ENCODE measurements at regions not wholly inside any gene's neighbourhood (a gene's known extent, or its start where the extent isn't known, plus 50 kb on each side); places are given as distances from the start of the nearest gene placed in this dataset.
A peak's percentile ranks its signal among the peaks of the same experiment; 100 is the strongest.
"Not testable (repeated sequence)": the region's sequence is repeated elsewhere in the genome, so short reads cannot be mapped to it uniquely, and the experiment has no call there.

DNA sequence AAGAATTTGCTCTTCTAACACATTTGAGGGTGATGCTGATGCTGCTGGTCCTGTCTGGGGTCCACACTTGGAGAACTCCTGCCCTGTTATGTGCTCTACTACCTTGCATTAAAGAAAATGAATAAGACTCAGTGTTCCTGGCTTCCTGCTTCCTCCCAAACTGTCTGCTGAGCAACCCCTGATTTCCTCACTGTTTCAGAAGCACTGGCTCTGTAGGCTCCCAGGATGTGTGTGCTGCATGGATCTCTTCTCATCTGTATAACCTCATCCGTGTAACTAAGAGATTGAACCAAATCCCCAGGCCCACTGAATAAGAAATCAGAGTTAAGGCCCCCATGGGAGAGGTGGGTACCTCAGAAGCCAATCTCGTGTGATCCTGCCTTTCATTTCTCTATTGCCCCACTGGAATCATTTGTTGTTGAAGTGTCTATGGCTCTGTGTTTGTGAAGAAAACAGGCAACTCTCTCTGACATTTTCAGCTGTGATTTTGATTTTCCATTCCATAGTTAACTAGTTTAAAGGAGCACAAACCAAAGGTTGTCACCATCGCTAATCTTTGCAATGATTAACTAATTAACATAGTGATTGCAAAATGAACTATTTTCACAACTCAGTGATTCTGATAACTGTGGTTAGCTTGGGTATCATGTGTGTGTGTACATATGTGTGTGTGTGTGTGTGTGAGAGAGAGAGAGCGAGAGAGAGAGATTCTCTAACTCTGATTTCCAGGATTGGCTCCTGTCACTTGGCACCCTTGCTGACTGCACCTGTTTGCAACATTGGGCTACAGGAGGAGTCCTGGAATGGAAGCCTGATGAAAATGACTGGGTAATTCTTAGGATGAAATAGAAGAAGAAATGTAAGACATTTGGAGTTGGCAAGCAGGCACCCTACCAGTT lies 196.2 kb downstream of the SLC38A4 start:
- no peak overlapping the region for H3K4me3 Mint-ChIP-seq
- H3K27ac Mint-ChIP-seq = no peak overlapping the region
- ATAC-seq (replicated peaks) = no peak

DNA sequence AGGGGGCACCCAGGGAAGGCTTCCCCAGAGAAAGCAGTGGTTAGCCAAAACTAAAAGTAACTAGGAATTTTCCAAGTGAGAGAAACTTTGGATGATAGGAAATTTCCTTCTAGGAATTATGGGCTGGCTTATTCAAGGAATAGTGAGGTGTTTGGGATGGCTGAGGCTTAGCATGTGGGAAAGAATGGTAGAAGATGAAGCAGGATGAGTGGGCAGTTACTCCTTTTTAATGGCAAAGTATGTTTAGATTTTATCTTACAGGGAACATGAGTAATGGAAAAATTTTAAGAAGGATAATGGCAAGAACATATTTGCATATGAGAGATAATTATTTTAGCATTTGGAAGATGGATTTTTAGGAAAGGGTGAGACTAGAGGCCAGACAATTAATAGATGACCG lies 197.6 kb downstream of the SLC38A4 start:
- Mint-ChIP-seq H3K27me3 (no peaks in the 10 kb centered on the region), H3K4me1 (ENCODE audit: low read depth in 2 of 2) (peaks cover 5 to 17% of the 10 kb centered on the region in 2 donors), H3K27ac (no peak overlapping the region), H3K4me3 (no peak overlapping the region), H3K36me3 (ENCODE audit: insufficient read depth) (no peaks in the 10 kb centered on the region), H3K9me3 (no peaks in the 10 kb centered on the region)
- ATAC-seq (replicated peaks) (no peak), DNase-seq (no peak)

More for the DNA sequence above, 196.2 kb downstream of the SLC38A4 start:
- H3K9me3 Mint-ChIP-seq = no peaks in the 10 kb centered on the region
- DNase-seq = no peak
- peaks cover 5 to 17% of the 10 kb centered on the region in 2 donors for H3K4me1 Mint-ChIP-seq (ENCODE audit: low read depth in 2 of 2)
- H3K27me3 Mint-ChIP-seq = no peaks in the 10 kb centered on the region
- H3K36me3 Mint-ChIP-seq (ENCODE audit: insufficient read depth) = no peaks in the 10 kb centered on the region

DNA sequence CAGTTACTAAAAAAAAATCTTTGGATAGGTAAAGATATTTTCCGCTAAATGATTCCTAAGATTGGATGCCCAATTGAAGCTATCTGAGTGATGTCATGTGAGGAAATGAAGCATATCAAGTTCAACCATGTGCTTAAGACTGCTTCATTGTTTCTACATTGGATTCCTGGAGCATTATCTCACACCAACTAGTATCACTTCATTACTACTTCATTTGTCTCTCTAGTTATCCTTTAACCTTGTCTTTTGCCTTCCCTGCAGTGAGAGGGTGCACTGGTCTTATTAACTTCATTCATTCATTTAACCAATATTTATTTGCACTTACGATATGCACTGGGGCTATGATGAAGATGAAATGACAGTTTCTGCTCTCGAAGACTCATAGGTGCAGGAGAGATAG lies 198.1 kb downstream of the SLC38A4 start:
- no peak for ATAC-seq (replicated peaks)
- peaks cover 5 to 17% of the 10 kb centered on the region in 2 donors for H3K4me1 Mint-ChIP-seq (ENCODE audit: low read depth in 2 of 2)

DNA sequence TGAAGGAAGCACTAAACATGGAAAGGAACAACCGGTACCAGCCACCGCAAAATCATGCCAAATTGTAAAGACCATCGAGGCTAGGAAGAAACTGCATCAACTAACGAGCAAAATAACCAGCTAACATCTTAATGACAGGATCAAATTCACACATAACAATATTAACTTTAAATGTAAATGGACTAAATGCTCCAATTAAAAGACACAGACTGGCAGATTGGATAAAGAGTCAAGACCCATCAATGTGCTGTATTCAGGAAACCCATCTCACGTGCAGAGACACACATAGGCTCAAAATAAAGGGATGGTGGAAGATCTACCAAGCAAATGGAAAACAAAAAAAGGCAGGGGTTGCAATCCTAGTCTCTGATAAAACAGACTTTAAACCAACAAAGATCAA lies 206.3 kb downstream of the SLC38A4 start:
- not testable (repeated sequence) for H3K4me3 Mint-ChIP-seq; H3K27me3 Mint-ChIP-seq; H3K4me1 Mint-ChIP-seq (ENCODE audit: low read depth in 2 of 2); H3K27ac Mint-ChIP-seq; H3K36me3 Mint-ChIP-seq (ENCODE audit: insufficient read depth); ATAC-seq (replicated peaks); DNase-seq
- H3K9me3 Mint-ChIP-seq = peaks cover 8 to 11% of the 10 kb centered on the region in 2 donors

More for the DNA sequence above, 198.1 kb downstream of the SLC38A4 start:
- DNase-seq = no peak
- Mint-ChIP-seq H3K27ac (no peak overlapping the region), H3K27me3 (no peaks in the 10 kb centered on the region), H3K9me3 (no peaks in the 10 kb centered on the region), H3K36me3 (ENCODE audit: insufficient read depth) (no peaks in the 10 kb centered on the region), H3K4me3 (no peak overlapping the region)

DNA sequence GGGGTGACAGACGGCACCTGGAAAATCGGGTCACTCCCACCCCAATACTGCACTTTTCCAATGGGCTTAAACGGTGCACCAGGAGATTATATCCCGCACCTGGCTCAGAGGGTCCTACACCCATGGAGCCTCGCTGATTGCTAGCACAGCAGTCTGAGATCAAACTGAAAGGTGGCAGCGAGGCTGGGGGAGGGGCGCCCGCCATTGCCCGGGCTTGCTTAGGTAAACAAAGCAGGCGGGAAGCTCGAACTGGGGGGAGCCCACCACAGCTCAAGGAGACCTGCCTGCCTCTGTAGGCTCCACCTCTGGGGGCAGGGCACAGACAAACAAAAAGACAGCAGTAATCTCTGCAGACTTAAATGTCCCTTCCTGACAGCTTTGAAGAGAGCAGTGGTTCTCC lies 208.1 kb downstream of the SLC38A4 start:
- DNase-seq; H3K27me3 Mint-ChIP-seq; H3K27ac Mint-ChIP-seq; ATAC-seq (replicated peaks); H3K4me3 Mint-ChIP-seq; H3K4me1 Mint-ChIP-seq (ENCODE audit: low read depth in 2 of 2); H3K36me3 Mint-ChIP-seq (ENCODE audit: insufficient read depth): not testable (repeated sequence)
- peaks cover 11 to 14% of the 10 kb centered on the region in 2 donors for H3K9me3 Mint-ChIP-seq

DNA sequence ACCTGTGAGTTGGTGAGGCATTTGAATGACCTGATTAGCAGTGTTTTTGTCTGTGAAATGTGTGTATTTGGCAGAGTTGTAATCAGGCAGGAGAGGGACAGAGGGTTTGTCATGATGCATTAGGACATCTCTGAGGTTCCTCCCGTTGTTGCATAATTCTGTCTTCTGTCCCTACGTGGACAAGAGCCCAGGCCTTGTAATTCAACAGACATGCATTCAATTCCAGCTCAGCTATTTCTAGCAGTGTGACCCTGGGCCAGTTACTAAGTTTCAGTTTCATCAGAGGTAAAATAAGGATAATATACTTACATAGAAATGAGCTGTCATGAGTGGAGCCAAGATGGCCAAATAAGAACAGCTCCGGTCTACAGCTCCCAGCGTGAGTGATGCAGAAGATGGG lies 208.6 kb downstream of the SLC38A4 start:
- peaks cover 6 to 12% of the 10 kb centered on the region in 2 donors for H3K4me1 Mint-ChIP-seq (ENCODE audit: low read depth in 2 of 2)
- H3K27ac Mint-ChIP-seq = no peak overlapping the region
- H3K4me3 Mint-ChIP-seq = no peak overlapping the region
- no peaks in the 10 kb centered on the region for H3K27me3 Mint-ChIP-seq
- ATAC-seq (replicated peaks) = no peak
- DNase-seq = no peak
- H3K9me3 Mint-ChIP-seq = peaks cover 11 to 16% of the 10 kb centered on the region in 2 donors
- no peaks in the 10 kb centered on the region for H3K36me3 Mint-ChIP-seq (ENCODE audit: insufficient read depth)

DNA sequence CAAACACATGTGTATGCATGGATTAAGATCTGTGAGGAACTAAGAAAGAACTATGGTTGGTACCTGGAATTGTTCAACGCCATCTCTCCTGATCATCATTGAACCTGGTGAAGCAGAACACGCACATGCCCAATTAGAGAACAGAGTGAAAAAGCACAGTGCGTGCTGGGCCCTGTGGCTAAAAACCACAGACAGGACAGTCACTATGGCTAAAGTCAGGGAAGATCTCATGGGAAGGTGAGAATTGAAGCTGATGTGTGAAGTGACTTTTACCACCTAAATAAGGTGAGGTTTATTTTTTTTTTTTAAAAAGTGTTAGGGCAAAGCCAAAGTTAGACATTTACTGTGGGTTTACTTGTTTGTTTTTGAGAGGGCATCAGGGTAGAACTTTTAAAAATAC lies 215.0 kb downstream of the SLC38A4 start:
- no peak for ATAC-seq (replicated peaks)
- peak overlapping the region; percentile 46 to 76 for H3K27ac Mint-ChIP-seq
- no peaks in the 10 kb centered on the region for H3K36me3 Mint-ChIP-seq (ENCODE audit: insufficient read depth)
- peaks cover 3 to 8% of the 10 kb centered on the region in 2 donors for H3K9me3 Mint-ChIP-seq
- DNase-seq = no peak
- peaks cover 25 to 32% of the 10 kb centered on the region in 2 donors for H3K4me1 Mint-ChIP-seq (ENCODE audit: low read depth in 2 of 2)
- H3K27me3 Mint-ChIP-seq = no peaks in the 10 kb centered on the region
- H3K4me3 Mint-ChIP-seq = peak overlapping the region in 1 of 2 donors; percentile 45

DNA sequence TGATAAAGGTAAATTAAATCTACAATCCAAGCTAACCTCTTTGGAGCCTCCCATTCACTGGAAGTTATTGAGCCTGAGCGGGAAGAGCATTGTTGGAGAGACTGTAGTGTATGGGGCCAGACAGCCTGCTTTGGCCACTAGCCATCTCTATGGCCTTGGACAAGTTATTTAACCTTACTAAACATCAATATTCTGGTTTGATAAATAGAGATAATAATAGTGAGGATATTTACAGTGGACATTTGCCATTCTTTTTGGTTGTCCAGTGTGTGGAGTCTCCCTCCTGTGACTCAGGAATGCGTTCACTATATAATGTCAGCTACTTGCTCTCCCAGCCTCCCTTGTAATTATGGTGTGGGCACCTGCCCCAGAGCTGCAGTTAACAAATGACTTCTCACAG lies 216.1 kb downstream of the SLC38A4 start:
- ATAC-seq (replicated peaks) = no peak

DNA sequence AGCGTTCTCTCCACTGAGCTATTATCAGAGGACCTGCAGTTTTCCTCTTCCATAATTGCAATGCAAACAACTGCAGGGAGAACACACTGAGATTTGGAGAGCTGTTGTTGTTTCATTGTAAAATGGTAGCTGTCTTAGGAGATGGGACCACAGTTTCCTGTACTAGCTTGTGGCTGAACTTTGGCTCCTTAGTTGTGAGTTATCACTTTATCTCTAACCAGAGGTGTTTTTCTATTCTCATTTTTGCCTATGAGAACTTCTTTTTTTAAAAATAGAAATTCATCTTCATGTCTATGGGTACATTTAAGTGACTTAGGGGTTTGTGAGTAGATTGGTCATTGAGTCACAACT lies 216.5 kb downstream of the SLC38A4 start:
- Mint-ChIP-seq H3K36me3 (ENCODE audit: insufficient read depth) (no peaks in the 10 kb centered on the region), H3K27ac (peak overlapping the region; percentile 74 to 76), H3K27me3 (peaks cover 0 to 8% of the 10 kb centered on the region in 2 donors), H3K9me3 (peaks cover 3 to 16% of the 10 kb centered on the region in 2 donors), H3K4me3 (peak overlapping the region; percentile 64 to 66), H3K4me1 (ENCODE audit: low read depth in 2 of 2) (peaks cover 25 to 32% of the 10 kb centered on the region in 2 donors)
- ATAC-seq (replicated peaks) (peak; percentile 85), DNase-seq (no peak)

More for the DNA sequence above, 216.1 kb downstream of the SLC38A4 start:
- no peaks in the 10 kb centered on the region for H3K36me3 Mint-ChIP-seq (ENCODE audit: insufficient read depth)
- peak overlapping the region; percentile 74 to 76 for H3K27ac Mint-ChIP-seq
- H3K9me3 Mint-ChIP-seq = peaks cover 3 to 12% of the 10 kb centered on the region in 2 donors
- H3K27me3 Mint-ChIP-seq = peaks cover 0 to 4% of the 10 kb centered on the region in 2 donors
- DNase-seq = no peak
- peaks cover 25 to 32% of the 10 kb centered on the region in 2 donors for H3K4me1 Mint-ChIP-seq (ENCODE audit: low read depth in 2 of 2)
- peak overlapping the region; percentile 64 to 66 for H3K4me3 Mint-ChIP-seq

DNA sequence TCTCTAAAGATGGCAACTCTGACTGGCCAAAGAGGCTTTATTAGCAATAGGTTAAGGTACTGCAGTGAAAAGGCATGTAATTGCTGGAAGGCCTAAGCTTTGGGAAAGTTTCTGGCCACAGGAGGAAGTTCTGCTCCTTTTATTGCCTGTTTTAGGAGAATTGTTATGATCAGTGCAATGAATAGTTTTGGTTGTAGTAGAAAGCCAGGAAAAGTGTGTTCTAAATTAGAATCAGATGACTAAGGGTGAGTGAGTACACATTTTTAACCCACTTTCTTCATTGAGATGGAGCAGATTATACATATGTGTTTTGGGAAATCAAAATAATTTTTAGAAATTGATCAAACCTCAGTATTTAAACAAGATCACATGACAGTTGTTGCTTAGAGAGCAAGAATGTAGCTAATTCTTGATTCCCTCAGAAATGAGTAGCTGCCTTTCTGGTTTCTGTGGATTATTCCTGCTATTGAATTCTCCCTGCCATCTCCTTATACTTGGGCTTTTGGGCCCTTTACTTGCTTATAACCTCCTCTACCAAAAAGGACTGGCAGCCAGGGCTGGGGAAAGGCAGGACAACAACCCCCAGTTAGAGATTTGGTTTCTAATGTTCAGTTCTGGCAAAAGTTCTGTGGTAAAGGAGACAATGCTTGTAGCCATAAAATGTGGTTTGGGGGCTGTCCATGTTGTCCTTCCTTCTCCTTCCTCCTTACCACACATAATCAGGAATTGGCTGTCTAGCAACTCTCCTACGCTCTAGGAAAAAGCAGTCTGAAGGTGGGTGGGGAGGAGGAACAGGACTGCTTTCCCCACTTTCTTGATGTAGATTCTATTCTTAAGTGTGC lies 217.1 kb downstream of the SLC38A4 start:
- Mint-ChIP-seq H3K36me3 (ENCODE audit: insufficient read depth) (no peaks in the 10 kb centered on the region), H3K4me3 (peak overlapping the region; percentile 64 to 66), H3K27me3 (peaks cover 0 to 9% of the 10 kb centered on the region in 2 donors), H3K27ac (peak overlapping the region; percentile 74 to 76), H3K4me1 (ENCODE audit: low read depth in 2 of 2) (peaks cover 25 to 32% of the 10 kb centered on the region in 2 donors), H3K9me3 (peaks cover 3 to 16% of the 10 kb centered on the region in 2 donors)
- ATAC-seq (replicated peaks) (no peak), DNase-seq (no peak)

DNA sequence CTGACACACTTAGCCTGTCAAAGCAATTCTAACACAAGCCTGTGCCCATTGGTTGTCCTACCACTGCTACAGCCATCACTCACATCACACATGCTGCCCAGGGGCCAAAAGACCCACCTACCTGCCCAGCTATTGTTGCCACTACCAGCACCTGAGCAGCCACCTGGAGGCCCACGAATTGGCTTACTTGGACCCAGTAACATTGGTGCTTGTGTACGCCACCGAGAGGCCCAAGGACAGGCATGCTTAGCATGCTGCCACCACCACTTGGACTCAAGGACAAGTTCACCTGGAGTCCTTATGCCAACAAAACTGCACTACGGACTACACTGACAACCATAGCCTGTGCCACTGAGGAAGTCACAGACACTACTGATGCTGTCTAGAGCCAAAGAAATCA lies 221.1 kb downstream of the SLC38A4 start:
- ATAC-seq (replicated peaks) (no peak), DNase-seq (no peak)

DNA sequence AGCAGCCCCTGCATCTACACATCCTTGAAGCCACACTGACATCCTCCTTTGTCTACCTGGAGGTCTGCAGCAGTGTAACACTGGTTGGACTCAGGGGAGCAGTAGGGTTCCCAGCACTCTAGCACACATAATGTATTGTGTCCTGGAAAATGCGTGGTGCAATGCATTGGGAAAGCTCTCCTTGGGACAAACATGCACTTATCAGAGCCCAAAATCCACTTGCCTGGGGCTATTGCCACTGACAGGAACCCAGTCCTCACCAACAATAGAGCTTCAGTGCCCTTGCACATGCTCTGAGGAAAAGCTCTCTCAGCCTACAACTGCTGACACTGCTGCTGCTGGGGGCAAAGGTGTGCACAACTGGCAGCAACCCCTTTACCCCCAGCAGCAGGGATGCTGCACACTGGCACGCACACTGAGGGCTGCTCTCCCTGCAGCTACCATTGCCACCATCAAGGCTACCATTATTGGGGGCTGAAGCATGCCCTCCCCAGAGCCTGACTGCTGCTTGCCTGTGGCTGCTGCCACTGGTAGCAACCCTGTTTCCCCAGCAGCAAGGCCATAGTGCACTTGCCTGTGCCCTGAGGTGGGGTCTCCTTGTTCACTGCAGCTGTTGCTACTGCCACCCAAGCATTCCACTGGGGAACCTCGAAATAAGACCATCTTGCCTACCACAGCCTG lies 221.9 kb downstream of the SLC38A4 start:
- Mint-ChIP-seq H3K4me3 (no peak overlapping the region), H3K9me3 (peaks cover 4 to 37% of the 10 kb centered on the region in 2 donors), H3K27me3 (peaks cover 0 to 9% of the 10 kb centered on the region in 2 donors), H3K27ac (no peak overlapping the region), H3K36me3 (ENCODE audit: insufficient read depth) (no peaks in the 10 kb centered on the region), H3K4me1 (ENCODE audit: low read depth in 2 of 2) (peaks cover 2 to 8% of the 10 kb centered on the region in 2 donors)
- DNase-seq (no peak), ATAC-seq (replicated peaks) (no peak)

More for the DNA sequence above, 221.1 kb downstream of the SLC38A4 start:
- Mint-ChIP-seq H3K27ac (no peak overlapping the region), H3K36me3 (ENCODE audit: insufficient read depth) (no peaks in the 10 kb centered on the region), H3K27me3 (peaks cover 0 to 9% of the 10 kb centered on the region in 2 donors), H3K9me3 (peaks cover 7 to 32% of the 10 kb centered on the region in 2 donors), H3K4me3 (no peak overlapping the region), H3K4me1 (ENCODE audit: low read depth in 2 of 2) (peaks cover 10 to 15% of the 10 kb centered on the region in 2 donors)

DNA sequence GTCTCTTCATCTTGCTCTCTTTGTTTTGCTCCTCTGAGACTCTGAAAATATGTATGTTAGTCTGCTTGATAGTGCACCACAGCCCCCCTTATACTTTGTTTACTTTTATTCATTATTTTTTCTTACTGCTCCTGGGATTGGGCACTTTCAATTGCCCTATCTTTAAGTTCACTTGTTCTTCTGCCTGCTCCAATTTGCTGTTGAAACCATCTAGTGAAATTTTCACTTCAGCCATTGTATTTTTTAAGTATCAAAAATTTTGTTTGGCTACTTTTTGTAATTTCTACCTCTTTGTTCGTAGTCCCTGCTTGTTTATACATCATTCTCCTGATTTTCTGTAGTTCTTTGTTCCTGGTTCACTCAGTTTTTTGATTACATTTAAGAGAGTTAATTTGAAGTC lies 223.3 kb downstream of the SLC38A4 start:
- ATAC-seq (replicated peaks) = no peak
- H3K9me3 Mint-ChIP-seq = peaks cover 6 to 43% of the 10 kb centered on the region in 2 donors
- H3K27ac Mint-ChIP-seq = no peak overlapping the region
- peaks cover 0 to 9% of the 10 kb centered on the region in 2 donors for H3K27me3 Mint-ChIP-seq
- no peaks in the 10 kb centered on the region for H3K36me3 Mint-ChIP-seq (ENCODE audit: insufficient read depth)
- DNase-seq = no peak
- no peak overlapping the region for H3K4me3 Mint-ChIP-seq
- no peaks in the 10 kb centered on the region for H3K4me1 Mint-ChIP-seq (ENCODE audit: low read depth in 2 of 2)

Data from effector memory CD8-positive, alpha-beta T cell (primary cell).